Keratinocyte (primary cell): ENCODE measurements at regions not wholly inside any gene's neighbourhood (a gene's known extent, or its start where the extent isn't known, plus 50 kb on each side); places are given as distances from the start of the nearest gene placed in this dataset.

Source experiments
- CTCF ChIP-seq, 3 experiments: IDR thresholded peaks in 1 of 3; conservative IDR thresholded peaks in 1 of 3; optimal IDR thresholded peaks in 1 of 3; 2 replicates in 2 of 3; 3 replicates in 1 of 3; pipeline versions ENCODE3 to v1.5.1; 2011; ENCODE audit warnings: low read length in 3 of 3, mild to moderate bottlenecking in 3 of 3, moderate library complexity in 2 of 3, control low read depth in 1 of 3, inconsistent platforms in 1 of 3; ENCODE audit not compliant: insufficient read depth in 2 of 3; ENCODE audit errors: extremely low read depth in 1 of 3
- EZH2 ChIP-seq: IDR thresholded peaks from one replicate; pipeline ENCODE4 v1.6.1; 2012; ENCODE audit warnings: inconsistent platforms, mild to moderate bottlenecking, low read length, moderate library complexity

GRCh38 chr6:66418906-66419305 is 711.9 kb upstream of the EYS start:
- no peak for TF ChIP-seq EZH2
- no peak for TF ChIP-seq CTCF (optimal IDR thresholded peaks at IDR 0.05 in 1 of 3, IDR thresholded peaks at IDR 0.05 in 1 of 3, conservative IDR thresholded peaks at IDR 0.05 in 1 of 3; ENCODE audit: extremely low read depth in 1 of 3, insufficient read depth in 2 of 3, low read length in 3 of 3)
